HG02852 (cell line): ENCODE measurements at regions not wholly inside any gene's neighbourhood (a gene's known extent, or its start where the extent isn't known, plus 50 kb on each side); places are given as distances from the start of the nearest gene placed in this dataset.

Experiments
- ATAC-seq: cut with Tn5 transposase; IDR thresholded peaks from one replicate; pipeline ENCODE4 v1.9.1; 2021; ENCODE audit warnings: mild to moderate bottlenecking, moderate library complexity; ENCODE audit not compliant: unreplicated experiment

DNA sequence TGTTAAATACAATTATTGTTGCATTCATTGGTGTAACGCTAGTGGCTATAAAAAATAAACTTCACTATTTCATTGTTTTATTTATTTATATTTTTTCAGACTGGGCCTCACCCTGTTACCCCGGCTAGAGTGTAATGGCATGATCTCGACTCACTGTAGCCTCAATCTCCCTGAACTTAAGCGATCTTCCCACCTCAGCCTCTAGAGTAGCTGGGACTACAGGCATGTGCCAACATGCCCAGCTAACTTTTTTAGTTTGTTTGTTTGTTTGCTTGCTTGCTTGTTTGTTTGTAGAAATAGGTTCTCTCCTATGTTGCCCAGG lies 387.4 kb upstream of the PTBP2 start:
- no peak for ATAC-seq

- ATAC-seq: no peak
Observed at GRCh38 chr1:96338622-96339021, 383.0 kb upstream of the PTBP2 start.

GRCh38 chr1:96340686-96341085 lies 380.9 kb upstream of the PTBP2 start:
- no peak for ATAC-seq

- no peak for ATAC-seq
Observed at GRCh38 chr1:96346719-96347118, 374.9 kb upstream of the PTBP2 start.

GRCh38 chr1:96349896-96350295 lies 371.7 kb upstream of the PTBP2 start:
- ATAC-seq: no peak

- ATAC-seq: no peak
Observed at GRCh38 chr1:96352733-96353132, 368.9 kb upstream of the PTBP2 start.

GRCh38 chr1:96355521-96355920 lies 366.1 kb upstream of the PTBP2 start:
- ATAC-seq: no peak

GRCh38 chr1:96355961-96356360 lies 365.6 kb upstream of the PTBP2 start:
- no peak for ATAC-seq

GRCh38 chr1:96357141-96357765 lies 364.3 kb upstream of the PTBP2 start:
- ATAC-seq: no peak

DNA sequence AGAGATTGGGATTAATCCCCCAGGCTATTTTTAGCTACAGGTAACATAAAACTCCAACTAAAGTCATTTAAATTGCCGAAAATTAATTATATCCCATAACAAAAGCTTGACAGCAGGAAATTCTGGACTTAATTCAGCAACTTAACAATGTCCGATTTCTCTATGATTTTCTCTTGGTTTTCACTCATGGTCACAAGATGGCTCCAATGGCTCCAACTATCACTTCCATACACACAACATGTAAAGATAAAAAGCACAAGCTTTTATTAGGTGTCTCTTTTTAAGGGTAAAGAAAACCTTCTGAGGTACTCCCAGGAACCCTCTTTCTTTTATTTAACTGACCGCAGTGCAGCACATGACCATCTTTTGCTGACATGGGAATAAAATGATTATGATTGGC lies 363.5 kb upstream of the PTBP2 start:
- no peak for ATAC-seq

DNA sequence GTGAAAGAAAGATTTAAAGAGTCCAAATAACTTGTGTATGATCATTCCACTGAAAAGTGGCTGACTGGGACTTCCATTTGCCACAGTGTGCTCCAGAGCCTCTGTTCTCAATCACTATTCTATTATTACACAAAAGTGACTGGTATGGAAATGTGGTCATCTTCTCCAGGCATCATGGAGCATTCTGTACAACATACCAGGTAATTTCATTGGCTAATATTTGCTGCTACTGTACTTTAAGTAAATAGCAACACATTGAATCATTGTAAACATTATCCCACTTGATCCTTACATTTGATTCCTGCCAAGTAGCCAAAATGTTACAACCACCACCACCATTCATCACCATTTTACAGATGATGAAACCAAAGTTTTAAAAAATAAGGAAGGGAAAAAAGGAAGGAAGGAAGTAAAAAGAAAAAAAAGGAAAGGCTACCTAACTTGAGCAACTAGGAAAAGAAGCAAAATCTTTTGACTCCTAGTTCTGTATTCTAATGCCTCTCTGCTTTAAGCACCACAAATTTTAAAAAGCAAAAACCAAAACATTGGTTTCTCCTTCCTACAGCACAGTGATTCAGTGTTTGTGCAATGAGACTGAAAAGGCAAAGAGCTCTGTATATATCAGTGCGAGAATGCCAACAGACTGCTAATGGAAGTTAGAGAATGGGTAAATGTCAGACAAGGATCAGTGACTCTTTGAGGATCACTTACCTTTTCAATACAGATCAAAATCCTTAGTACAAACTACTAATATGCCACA lies 361.4 kb upstream of the PTBP2 start:
- ATAC-seq: no peak

DNA sequence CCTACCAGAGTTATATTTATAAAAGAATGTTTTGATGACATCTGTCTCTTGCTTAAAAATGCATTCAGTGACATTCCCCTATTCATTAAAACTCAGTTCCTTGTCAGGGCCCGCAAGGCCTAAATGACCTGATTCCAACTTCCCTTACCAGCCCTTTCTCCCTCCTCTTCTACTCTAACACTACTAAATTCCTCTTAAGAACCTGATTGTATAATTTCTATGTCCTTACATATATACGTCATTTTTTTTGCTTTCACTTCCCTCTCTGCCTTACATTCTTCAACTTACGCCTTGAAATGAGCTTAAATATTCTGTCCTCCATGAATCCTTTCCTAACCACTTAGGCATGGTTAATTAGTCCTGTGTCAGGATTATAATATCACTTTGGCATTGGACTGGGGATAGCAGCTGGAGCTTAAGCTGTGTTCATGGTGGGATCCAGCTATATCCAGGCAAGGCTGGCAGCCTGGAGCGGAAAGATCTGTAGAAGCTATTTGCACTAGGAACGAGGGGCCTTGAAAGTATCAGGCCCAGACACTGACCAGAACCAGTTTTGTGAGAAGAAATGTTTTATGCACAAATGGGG lies 360.2 kb upstream of the PTBP2 start:
- ATAC-seq: no peak

- ATAC-seq: no peak
Observed at GRCh38 chr1:96361961-96362360, 359.6 kb upstream of the PTBP2 start.

DNA sequence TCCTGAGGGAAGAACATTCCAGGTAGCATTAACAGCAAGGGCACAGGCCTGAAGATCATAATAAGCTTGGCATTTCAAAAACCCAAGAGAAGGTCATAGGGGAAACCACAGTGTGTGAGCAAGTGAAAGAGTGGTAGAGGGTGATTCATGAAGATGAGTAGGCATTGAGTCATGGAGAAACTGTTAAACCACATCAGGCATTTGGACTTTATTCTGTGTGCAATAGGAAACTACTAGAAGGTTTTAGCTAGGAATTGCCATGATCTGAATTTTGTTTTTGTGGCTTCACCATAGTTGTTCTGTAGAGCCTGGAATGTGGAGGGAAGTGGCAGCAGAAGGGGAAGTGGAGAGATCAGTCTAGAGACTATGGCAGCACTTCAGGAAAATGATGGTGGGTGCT lies 359.0 kb upstream of the PTBP2 start:
- ATAC-seq: peak; percentile 43

DNA sequence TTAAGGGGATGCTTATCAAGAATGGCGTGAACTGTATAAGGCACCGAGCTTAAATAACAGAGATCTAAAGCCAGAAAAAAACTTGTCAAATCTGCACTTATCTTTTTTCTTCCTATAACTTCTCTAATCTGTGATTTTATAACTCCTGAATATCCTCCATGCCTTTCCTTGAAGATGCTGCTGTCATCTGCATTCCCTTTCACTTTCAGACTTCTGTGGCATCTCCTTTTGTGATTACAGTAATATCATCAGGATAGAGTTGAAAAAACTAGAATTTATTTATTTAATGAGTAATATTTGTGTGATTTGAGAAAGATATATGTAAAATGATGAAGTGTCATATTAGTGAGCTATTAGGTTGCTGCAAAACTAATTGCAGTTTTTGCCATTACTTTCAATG lies 357.8 kb upstream of the PTBP2 start:
- ATAC-seq: no peak

GRCh38 chr1:96364576-96364975 lies 357.0 kb upstream of the PTBP2 start:
- no peak for ATAC-seq

DNA sequence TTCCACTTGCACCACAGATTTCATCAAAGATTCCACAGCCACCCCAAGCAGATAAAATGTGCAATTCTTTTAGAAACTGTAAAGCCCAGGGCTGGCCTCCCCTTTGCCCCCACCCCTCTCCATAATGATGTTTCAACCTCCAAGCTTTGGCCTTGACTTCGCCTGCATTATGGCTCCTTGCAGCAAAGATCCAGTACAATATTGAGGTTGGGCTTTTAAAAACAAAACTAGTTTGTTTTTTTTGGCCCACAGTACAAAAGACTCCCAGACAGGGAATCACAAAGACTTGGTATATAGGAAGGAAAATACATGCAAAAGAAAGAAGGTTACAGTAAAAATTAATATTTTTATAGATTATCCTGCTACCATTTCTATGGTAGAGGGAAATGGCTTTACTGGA lies 356.5 kb upstream of the PTBP2 start:
- no peak for ATAC-seq

DNA sequence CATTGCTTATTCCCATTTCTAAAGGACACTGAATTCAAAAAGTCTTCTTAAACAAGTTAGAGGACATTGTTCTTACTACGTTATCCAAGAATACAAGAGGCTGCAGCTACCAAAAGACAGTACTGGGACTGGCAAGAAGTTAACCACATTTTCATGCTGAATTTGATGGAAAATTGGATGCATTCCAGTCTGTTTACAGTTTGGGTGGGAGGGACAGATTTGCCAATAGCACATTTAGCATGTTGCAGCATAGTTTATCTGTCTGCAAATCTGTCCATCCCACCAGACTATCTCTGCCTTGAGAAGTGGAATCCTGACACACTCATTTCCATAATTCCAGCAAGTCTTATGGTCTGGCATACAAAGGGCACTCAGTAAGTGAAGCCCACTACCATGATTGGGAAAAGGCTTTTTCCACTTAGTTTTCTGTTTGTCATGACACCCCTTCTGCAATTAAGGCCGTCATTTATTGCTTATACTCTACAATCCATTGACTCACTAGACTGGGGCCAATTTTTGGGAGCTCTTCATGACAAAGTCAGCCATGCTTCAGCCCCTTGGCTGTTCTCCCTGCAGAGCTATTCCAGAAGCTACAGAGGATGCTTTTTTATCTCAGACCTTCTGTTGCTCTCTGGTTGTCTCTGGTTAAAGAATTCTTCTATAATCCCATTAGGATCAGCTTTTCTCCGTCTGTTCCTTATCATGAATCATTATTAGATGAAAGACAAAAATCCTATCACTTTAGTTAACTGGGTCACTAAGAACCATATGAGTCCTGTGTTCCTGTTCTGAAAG lies 355.8 kb upstream of the PTBP2 start:
- ATAC-seq: no peak

DNA sequence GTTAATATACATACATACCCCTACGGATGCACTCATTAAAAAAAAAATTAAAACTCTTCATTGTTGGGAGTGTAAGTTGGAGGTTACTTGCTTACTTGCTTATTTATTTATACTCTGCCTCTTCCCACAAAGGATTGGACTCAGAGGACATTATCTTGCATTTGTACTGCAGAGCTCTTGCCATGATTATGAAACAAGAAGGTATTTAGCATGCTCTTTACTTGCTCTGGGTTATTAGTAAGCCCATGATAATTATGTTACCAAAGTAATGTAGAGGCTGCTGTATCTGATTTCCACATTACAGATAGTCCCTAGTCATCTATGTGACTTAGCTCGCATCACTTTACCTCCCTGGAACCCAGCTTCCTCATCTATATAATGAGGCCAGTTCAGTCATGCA lies 355.1 kb upstream of the PTBP2 start:
- ATAC-seq: no peak

- ATAC-seq: no peak
Observed at GRCh38 chr1:96367791-96368190, 353.8 kb upstream of the PTBP2 start.

DNA sequence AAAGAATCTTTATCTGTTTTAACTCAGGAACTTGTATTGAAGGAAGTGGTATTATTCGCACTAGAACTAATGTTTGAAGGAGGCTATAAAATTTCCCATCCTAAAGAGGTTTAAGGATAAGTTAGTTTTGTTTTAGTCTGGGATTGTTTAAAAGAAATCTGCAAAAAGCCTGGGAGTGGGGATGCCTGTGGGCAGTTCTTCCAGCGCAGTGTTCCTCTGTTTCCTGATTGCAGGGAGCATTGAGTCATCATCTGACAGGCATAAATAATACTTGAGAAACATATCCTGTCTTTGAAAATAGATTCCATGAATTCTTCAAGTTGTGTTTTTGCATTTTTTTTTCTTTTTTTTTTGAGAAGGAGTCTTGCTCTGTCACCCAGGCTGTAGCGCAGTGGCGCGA lies 350.8 kb upstream of the PTBP2 start:
- ATAC-seq: no peak

DNA sequence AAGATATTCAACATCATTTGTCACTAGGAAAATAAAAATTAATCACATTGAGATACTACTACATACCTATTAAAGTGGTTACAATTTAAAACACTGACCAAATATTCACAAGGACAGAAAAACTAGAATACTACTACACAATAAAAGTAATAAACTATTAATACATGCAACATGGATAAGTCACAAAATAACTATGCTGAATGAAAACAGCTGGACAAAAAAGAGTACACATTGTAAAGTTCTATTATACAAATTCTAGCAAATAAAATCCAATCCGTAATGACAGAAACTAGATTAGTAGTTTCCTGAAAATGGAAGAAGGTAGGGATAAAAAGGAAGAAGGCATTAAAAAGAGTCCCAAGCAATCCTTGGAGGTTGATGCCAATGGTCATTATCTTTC lies 348.7 kb upstream of the PTBP2 start:
- no peak for ATAC-seq
